ACC112 (cell line): ENCODE measurements at regions not wholly inside any gene's neighbourhood (a gene's known extent, or its start where the extent isn't known, plus 50 kb on each side); places are given as distances from the start of the nearest gene placed in this dataset.
"Not testable (repeated sequence)": the region's sequence is repeated elsewhere in the genome, so short reads cannot be mapped to it uniquely, and the experiment has no call there.

Experiments used
- H2AFZ ChIP-seq: fragments of 200-600 bp; sonication (generic); one replicate; pipeline ENCODE4 v1.6.0; 2017; ENCODE audit warnings: antibody characterized with exemption, low read length; ENCODE audit not compliant: unreplicated experiment
- H3K27ac ChIP-seq: fragments of 200-600 bp; sonication (generic); 2 replicates; pipeline ENCODE4 v1.5.1; 2014; ENCODE audit warnings: low read depth, mild to moderate bottlenecking, antibody characterized with exemption, low read length, moderate library complexity
- H3K27me3 ChIP-seq: fragments of 200-600 bp; sonication (generic); 2 replicates; pipeline ENCODE4 v1.6.1; 2014; ENCODE audit warnings: mild to moderate bottlenecking, antibody characterized with exemption, low read length, moderate library complexity, mixed read lengths; ENCODE audit not compliant: insufficient read depth
- H3K36me3 ChIP-seq: fragments of 200-600 bp; sonication (generic); 2 replicates; pipeline ENCODE4 v1.6.1; 2016; ENCODE audit warnings: mild to moderate bottlenecking, antibody characterized with exemption, low read length, moderate library complexity, mixed read lengths; ENCODE audit not compliant: insufficient read depth
- H3K4me1 ChIP-seq: fragments of 200-600 bp; sonication (generic); one replicate; pipeline ENCODE4 v1.6.1; 2016; ENCODE audit warnings: low read length, mixed read lengths; ENCODE audit not compliant: insufficient read depth, unreplicated experiment, control insufficient read depth
- H3K4me3 ChIP-seq: fragments of 200-600 bp; sonication (generic); 2 replicates; pipeline ENCODE4 v1.5.1; 2014; ENCODE audit warnings: mild to moderate bottlenecking, low read depth, low read length
- H3K79me2 ChIP-seq: fragments of 200-600 bp; sonication (generic); one replicate; pipeline ENCODE4 v1.6.0; 2016; ENCODE audit warnings: low read length; ENCODE audit not compliant: control insufficient read depth, unreplicated experiment, insufficient read depth

GRCh38 chrX:115840729-115841409, 279.9 kb downstream of the PLS3 start:
- H3K4me3 ChIP-seq, H3K27ac ChIP-seq, H3K27me3 ChIP-seq, H3K36me3 ChIP-seq, H3K79me2 ChIP-seq, H3K4me1 ChIP-seq, H2AFZ ChIP-seq: not testable (repeated sequence)

- not testable (repeated sequence) for H3K4me3 ChIP-seq, H3K27me3 ChIP-seq, H3K27ac ChIP-seq, H3K4me1 ChIP-seq, H2AFZ ChIP-seq, H3K79me2 ChIP-seq, H3K36me3 ChIP-seq
Observed at GRCh38 chrX:115850986-115851385, 290.0 kb downstream of the PLS3 start.

GRCh38 chrX:115853260-115853659, 292.3 kb downstream of the PLS3 start:
- not testable (repeated sequence) for H3K36me3 ChIP-seq, H3K27me3 ChIP-seq, H3K79me2 ChIP-seq, H2AFZ ChIP-seq, H3K4me3 ChIP-seq, H3K4me1 ChIP-seq, H3K27ac ChIP-seq

GRCh38 chrX:115881170-115881569, 289.4 kb upstream of the AGTR2 start:
- not testable (repeated sequence) for H3K27ac ChIP-seq

GRCh38 chrX:115884121-115884520, 286.4 kb upstream of the AGTR2 start:
- H3K79me2 ChIP-seq, H3K4me1 ChIP-seq, H3K27ac ChIP-seq, H3K27me3 ChIP-seq, H3K36me3 ChIP-seq, H3K4me3 ChIP-seq, H2AFZ ChIP-seq: not testable (repeated sequence)

More at GRCh38 chrX:115881170-115881569, 289.4 kb upstream of the AGTR2 start:
- H3K4me1 ChIP-seq, H3K27me3 ChIP-seq, H3K36me3 ChIP-seq, H3K79me2 ChIP-seq, H2AFZ ChIP-seq, H3K4me3 ChIP-seq: not testable (repeated sequence)

- not testable (repeated sequence) for H3K27ac ChIP-seq, H3K27me3 ChIP-seq, H3K79me2 ChIP-seq, H2AFZ ChIP-seq, H3K36me3 ChIP-seq, H3K4me3 ChIP-seq, H3K4me1 ChIP-seq
Observed at GRCh38 chrX:115888041-115888440, 282.5 kb upstream of the AGTR2 start.

- H3K79me2 ChIP-seq, H3K27ac ChIP-seq, H3K27me3 ChIP-seq: not testable (repeated sequence)
Observed at GRCh38 chrX:115888519-115888918, 282.0 kb upstream of the AGTR2 start.

GRCh38 chrX:115889121-115889890, 281.2 kb upstream of the AGTR2 start:
- H3K79me2 ChIP-seq, result no peaks in the 10 kb centered on the region
- no peaks in the 10 kb centered on the region for H3K27me3 ChIP-seq
- H3K27ac ChIP-seq, result no peak overlapping the region
- no peak overlapping the region for H3K4me3 ChIP-seq
- H3K36me3 ChIP-seq, result no peaks in the 10 kb centered on the region
- H2AFZ ChIP-seq, result no peak overlapping the region
- no peaks in the 10 kb centered on the region for H3K4me1 ChIP-seq

More at GRCh38 chrX:115888519-115888918, 282.0 kb upstream of the AGTR2 start:
- not testable (repeated sequence) for H3K4me1 ChIP-seq, H3K4me3 ChIP-seq, H3K36me3 ChIP-seq, H2AFZ ChIP-seq

GRCh38 chrX:115892056-115892708, 278.4 kb upstream of the AGTR2 start:
- Histone ChIP-seq H3K27ac (no peak overlapping the region), H3K4me1 (no peaks in the 10 kb centered on the region), H3K36me3 (no peaks in the 10 kb centered on the region), H3K4me3 (no peak overlapping the region), H3K27me3 (no peaks in the 10 kb centered on the region), H2AFZ (no peak overlapping the region), H3K79me2 (no peaks in the 10 kb centered on the region)

- Histone ChIP-seq H3K4me3 (no peak overlapping the region), H3K36me3 (no peaks in the 10 kb centered on the region), H2AFZ (no peak overlapping the region), H3K27ac (no peak overlapping the region), H3K27me3 (no peaks in the 10 kb centered on the region), H3K4me1 (no peaks in the 10 kb centered on the region), H3K79me2 (no peaks in the 10 kb centered on the region)
Observed at GRCh38 chrX:115892787-115893671, 277.5 kb upstream of the AGTR2 start.
